NB4 (cell line): ENCODE measurements at regions not wholly inside any gene's neighbourhood (a gene's known extent, or its start where the extent isn't known, plus 50 kb on each side); places are given as distances from the start of the nearest gene placed in this dataset.

Experiments
- DNase-seq: peaks from one replicate; pipeline ENCODE4 v3.0.0; 2010; ENCODE audit warnings: low read depth
- H3K4me3 ChIP-seq: one replicate; pipeline ENCODE4 v1.5.1; 2011; ENCODE audit warnings: mild to moderate bottlenecking, low read depth, low read length, moderate library complexity
- MYC ChIP-seq: IDR thresholded peaks from 2 replicates; pipeline ENCODE4 v1.6.1; 2011; ENCODE audit warnings: low read depth, low read length
- POLR2A ChIP-seq: IDR thresholded peaks from 2 replicates; pipeline ENCODE4 v1.6.1; 2011; ENCODE audit warnings: mild to moderate bottlenecking; ENCODE audit not compliant: insufficient read length; ENCODE audit errors: extremely low read depth
- TF ChIP-seq, protein P1 (sequence below): IDR thresholded peaks from one replicate; pipeline ENCODE4 v1.5.1; 2012; ENCODE audit warnings: low read depth, low read length
- TF ChIP-seq, protein P2 (sequence below): IDR thresholded peaks from 2 replicates; pipeline ENCODE4 v1.6.1; 2011; ENCODE audit warnings: low read depth, low read length

DNA sequence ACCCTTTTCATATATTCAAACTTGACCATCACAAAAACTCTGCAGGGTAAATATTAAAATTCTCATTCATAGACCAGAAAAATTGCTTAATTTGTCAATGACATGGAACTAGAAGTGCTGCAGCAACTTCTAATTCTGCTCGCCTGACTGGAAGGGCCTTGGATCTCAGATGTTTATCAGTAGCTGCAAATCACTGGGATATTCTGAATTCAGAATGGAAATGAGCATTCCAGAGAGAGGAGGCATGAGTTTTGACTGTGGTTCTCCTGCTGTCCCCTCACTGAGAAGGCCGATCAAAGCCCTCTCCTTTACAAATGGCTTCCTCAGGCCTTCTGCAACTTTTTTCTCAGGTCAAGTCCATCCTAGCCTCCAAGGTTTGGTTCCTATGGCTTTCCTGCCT is 171.3 kb upstream of the FAM78B start:
- no peak for DNase-seq
- no peak overlapping the region for H3K4me3 ChIP-seq
- TF ChIP-seq POLR2A (no peak), MYC (no peak)
- TF ChIP-seq, protein P1, sequence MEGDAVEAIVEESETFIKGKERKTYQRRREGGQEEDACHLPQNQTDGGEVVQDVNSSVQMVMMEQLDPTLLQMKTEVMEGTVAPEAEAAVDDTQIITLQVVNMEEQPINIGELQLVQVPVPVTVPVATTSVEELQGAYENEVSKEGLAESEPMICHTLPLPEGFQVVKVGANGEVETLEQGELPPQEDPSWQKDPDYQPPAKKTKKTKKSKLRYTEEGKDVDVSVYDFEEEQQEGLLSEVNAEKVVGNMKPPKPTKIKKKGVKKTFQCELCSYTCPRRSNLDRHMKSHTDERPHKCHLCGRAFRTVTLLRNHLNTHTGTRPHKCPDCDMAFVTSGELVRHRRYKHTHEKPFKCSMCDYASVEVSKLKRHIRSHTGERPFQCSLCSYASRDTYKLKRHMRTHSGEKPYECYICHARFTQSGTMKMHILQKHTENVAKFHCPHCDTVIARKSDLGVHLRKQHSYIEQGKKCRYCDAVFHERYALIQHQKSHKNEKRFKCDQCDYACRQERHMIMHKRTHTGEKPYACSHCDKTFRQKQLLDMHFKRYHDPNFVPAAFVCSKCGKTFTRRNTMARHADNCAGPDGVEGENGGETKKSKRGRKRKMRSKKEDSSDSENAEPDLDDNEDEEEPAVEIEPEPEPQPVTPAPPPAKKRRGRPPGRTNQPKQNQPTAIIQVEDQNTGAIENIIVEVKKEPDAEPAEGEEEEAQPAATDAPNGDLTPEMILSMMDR = no peak
- TF ChIP-seq, protein P2, sequence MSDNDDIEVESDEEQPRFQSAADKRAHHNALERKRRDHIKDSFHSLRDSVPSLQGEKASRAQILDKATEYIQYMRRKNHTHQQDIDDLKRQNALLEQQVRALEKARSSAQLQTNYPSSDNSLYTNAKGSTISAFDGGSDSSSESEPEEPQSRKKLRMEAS = no peak

DNA sequence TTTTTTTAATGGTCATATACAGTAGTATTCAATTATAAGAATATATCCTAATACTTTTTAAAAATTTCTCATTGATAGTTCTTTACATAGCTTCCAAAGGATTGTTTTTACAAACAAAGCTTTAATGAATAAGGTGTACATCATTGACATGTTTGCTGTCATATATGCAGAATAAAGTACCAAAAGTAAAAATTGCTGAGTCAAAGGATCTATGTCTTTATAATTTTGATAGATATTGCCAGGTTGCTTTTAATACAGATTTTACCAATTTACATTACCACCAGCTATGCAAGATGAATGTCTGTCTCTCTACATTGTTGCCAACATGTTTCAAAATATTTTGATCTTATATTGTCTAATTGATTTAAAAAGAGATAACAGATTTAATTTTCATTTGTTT is 173.9 kb upstream of the FAM78B start:
- TF ChIP-seq POLR2A (no peak), MYC (no peak)
- TF ChIP-seq, protein P1 = no peak
- TF ChIP-seq, protein P2 = no peak
- no peak overlapping the region for H3K4me3 ChIP-seq
- DNase-seq = no peak

DNA sequence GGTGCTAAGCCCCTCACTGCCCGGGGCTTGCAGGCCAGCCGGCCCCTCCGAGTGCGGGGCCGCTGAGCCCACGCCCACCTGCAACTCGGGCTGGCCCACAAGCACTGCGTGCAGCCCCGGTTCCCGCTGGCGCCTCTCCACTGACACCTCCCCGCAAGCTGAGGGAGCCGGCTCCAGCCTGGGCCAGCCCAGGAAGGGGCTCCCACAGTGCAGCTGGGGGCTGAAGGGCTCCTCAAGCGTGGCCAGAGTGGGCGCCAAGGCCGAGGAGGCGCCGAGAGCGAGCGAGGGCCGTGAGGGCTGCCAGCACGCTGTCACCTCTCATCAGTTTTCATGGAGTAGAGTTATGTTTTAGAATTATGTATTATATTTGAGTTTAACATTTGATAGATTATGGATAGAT is 176.5 kb upstream of the FAM78B start:
- H3K4me3 ChIP-seq = no peak overlapping the region

DNA sequence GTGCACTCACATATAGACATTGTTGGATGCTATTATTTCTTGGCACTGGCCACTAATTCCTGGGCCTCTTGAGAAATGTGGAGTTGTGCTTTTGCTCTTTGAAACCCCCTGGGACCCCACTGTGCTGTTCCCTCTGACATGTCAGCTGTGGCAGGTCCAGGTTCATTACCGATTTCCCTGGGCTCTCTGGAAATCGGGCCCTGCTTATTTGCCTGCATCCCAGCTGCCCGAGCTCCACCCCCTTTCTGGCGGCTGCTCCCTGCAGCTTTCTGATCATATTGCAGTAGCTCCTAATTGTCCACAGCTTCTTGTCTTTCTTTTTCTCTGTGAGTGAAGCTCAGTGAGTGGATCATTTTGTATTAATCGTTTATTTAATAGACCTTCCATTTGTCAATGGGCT is 183.7 kb upstream of the FAM78B start:
- TF ChIP-seq, protein P2 = no peak
- TF ChIP-seq POLR2A (no peak), MYC (no peak)
- no peak overlapping the region for H3K4me3 ChIP-seq
- no peak for DNase-seq

More for the DNA sequence above, 176.5 kb upstream of the FAM78B start:
- no peak for DNase-seq
- TF ChIP-seq MYC = no peak
- TF ChIP-seq, protein P2 = no peak
- TF ChIP-seq, protein P1 = no peak
- no peak for TF ChIP-seq POLR2A

DNA sequence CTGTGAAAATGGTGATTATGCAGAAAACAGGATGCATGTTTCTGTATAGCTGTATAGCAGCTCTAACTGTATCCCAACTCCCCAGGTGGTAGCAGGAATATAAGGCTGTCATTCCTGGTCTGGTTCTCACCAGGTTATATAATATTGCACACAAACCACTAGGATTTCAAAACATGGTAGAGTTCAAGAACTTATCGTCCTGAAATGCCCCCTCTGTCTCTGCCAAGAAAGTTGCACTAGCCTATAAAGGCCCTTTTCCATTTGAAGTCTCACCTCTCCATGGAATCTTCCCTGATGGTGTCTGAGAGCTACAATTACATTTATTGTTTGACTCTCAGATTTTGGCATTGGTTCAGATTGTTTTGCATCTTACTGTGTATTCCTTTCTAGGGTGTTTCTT is 184.9 kb upstream of the FAM78B start:
- no peak overlapping the region for H3K4me3 ChIP-seq
- TF ChIP-seq, protein P1 = no peak
- TF ChIP-seq, protein P2 = no peak
- no peak for TF ChIP-seq POLR2A
- no peak for TF ChIP-seq MYC
- DNase-seq = no peak

DNA sequence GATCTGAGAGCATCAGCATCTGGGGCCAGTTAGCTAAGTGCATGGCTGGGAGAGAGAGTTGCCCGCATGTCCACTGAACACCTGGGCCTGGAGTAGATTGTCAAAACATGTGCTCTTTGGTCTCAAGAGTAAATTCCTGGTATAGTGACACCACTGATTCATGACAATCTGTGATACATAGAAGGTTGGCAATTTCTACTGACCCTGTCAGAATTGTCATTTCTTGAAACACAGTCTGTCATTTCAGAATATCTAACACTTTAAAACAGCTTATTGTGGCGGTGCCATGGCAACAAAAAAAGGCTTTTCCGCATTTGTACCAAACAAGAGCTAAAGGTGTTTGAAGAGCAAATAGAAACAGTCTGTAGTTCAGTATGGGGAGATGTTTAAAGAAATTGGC is 186.4 kb upstream of the FAM78B start:
- TF ChIP-seq POLR2A = no peak
- TF ChIP-seq, protein P1 = no peak
- no peak for TF ChIP-seq MYC
- TF ChIP-seq, protein P2 = no peak
- no peak overlapping the region for H3K4me3 ChIP-seq
- no peak for DNase-seq
